HEK293 (cell line): ENCODE measurements at regions not wholly inside any gene's neighbourhood (a gene's known extent, or its start where the extent isn't known, plus 50 kb on each side); places are given as distances from the start of the nearest gene placed in this dataset.

Experiments
- CTCF ChIA-PET: fragments of 350-600 bp; formaldehyde crosslinking; extraction: SDS; loops from one replicate; lab custom pipeline; 2021; ENCODE audit warnings: antibody characterized with exemption; lab: Yijun Ruan, JAX
- POLR2A ChIA-PET: fragments of 300-600 bp; formaldehyde crosslinking; extraction: SDS; loops from one replicate; lab custom pipeline; 2020; ENCODE audit warnings: antibody characterized with exemption, inconsistent platforms; lab: Yijun Ruan, JAX
- H3K27ac ChIP-seq: fragments of 200-500 bp; sonication (Bioruptor generic); 2 replicates; pipeline ENCODE4 v1.5.1; 2014; ENCODE audit warnings: low read depth, low read length, control low read depth, inconsistent platforms; ENCODE audit errors: extremely low read depth
- H3K36me3 ChIP-seq, 2 experiments: fragments of 200-500 bp in 1 of 2; sonication (Bioruptor generic) in 1 of 2; 1 replicate in 1 of 2; 2 replicates in 1 of 2; pipeline ENCODE4 v1.5.1; 2014 to 2017; ENCODE audit warnings: inconsistent platforms in 2 of 2, low read length in 2 of 2; ENCODE audit not compliant: control insufficient read depth in 2 of 2, insufficient read depth in 1 of 2
- H3K4me1 ChIP-seq: fragments of 200-500 bp; sonication (Bioruptor generic); 2 replicates; pipeline ENCODE4 v1.5.1; 2014; ENCODE audit warnings: mild to moderate bottlenecking, low read length, inconsistent platforms; ENCODE audit not compliant: control insufficient read depth, insufficient read depth
- H3K4me3 ChIP-seq: 2 replicates; pipeline ENCODE4 v1.5.1; 2011; ENCODE audit warnings: low read depth, mild to moderate bottlenecking, control low read depth, low read length, moderate library complexity
- H3K9me3 ChIP-seq: fragments of 200-500 bp; sonication (Bioruptor generic); 2 replicates; pipeline ENCODE4 v1.5.1; 2014; ENCODE audit warnings: low read depth, low read length, inconsistent platforms; ENCODE audit not compliant: control insufficient read depth, insufficient read depth
- GFI1B ChIP-seq: fragments of 450-650 bp; formaldehyde crosslinking; IDR thresholded peaks from 2 replicates; pipeline ENCODE4 v1.5.1; 2016; ENCODE audit warnings: missing biosample characterization, missing genetic modification characterization
- GLIS1 ChIP-seq: fragments of 450-650 bp; formaldehyde crosslinking; IDR thresholded peaks from 2 replicates; pipeline ENCODE4 v1.5.1; 2016; ENCODE audit warnings: missing biosample characterization, missing genetic modification characterization
- SP3 ChIP-seq: fragments of 450-650 bp; formaldehyde crosslinking; IDR thresholded peaks from 2 replicates; pipeline ENCODE4 v1.5.1; 2016; ENCODE audit warnings: missing biosample characterization, missing genetic modification characterization
- ZBTB20 ChIP-seq: fragments of 450-650 bp; formaldehyde crosslinking; IDR thresholded peaks from 2 replicates; pipeline ENCODE4 v1.5.1; 2016; ENCODE audit warnings: missing biosample characterization, missing genetic modification characterization
- ZIC2 ChIP-seq: fragments of 450-650 bp; formaldehyde crosslinking; IDR thresholded peaks from 2 replicates; pipeline ENCODE4 v1.5.1; 2016; ENCODE audit warnings: missing biosample characterization, missing genetic modification characterization
- ZNF133 ChIP-seq: fragments of 450-650 bp; formaldehyde crosslinking; IDR thresholded peaks from 2 replicates; pipeline ENCODE4 v1.5.1; 2016; ENCODE audit warnings: missing biosample characterization, missing genetic modification characterization
- ZNF184 ChIP-seq: fragments of 450-650 bp; IDR thresholded peaks from 2 replicates; pipeline ENCODE4 v1.5.1; 2018; ENCODE audit warnings: missing biosample characterization, mild to moderate bottlenecking, missing genetic modification characterization
- ZNF211 ChIP-seq: fragments of 450-650 bp; formaldehyde crosslinking; IDR thresholded peaks from 2 replicates; pipeline ENCODE4 v1.5.1; 2016; ENCODE audit warnings: low read depth, missing biosample characterization, missing genetic modification characterization
- ZNF292 ChIP-seq: fragments of 450-650 bp; formaldehyde crosslinking; IDR thresholded peaks from 2 replicates; pipeline ENCODE4 v1.5.1; 2016; ENCODE audit warnings: low read depth, missing biosample characterization, missing genetic modification characterization, borderline replicate concordance
- ZNF623 ChIP-seq: fragments of 450-650 bp; formaldehyde crosslinking; IDR thresholded peaks from 2 replicates; pipeline ENCODE4 v1.5.1; 2016; ENCODE audit warnings: missing biosample characterization, missing genetic modification characterization
- ZNF768 ChIP-seq: fragments of 450-650 bp; formaldehyde crosslinking; IDR thresholded peaks from 2 replicates; pipeline ENCODE4 v1.5.1; 2018; ENCODE audit warnings: missing biosample characterization, mild to moderate bottlenecking, missing genetic modification characterization
- ZSCAN23 ChIP-seq: fragments of 450-650 bp; formaldehyde crosslinking; IDR thresholded peaks from 2 replicates; pipeline ENCODE4 v1.5.1; 2016; ENCODE audit warnings: missing biosample characterization, missing genetic modification characterization
- TF ChIP-seq, protein P1 (sequence below): fragments of 450-650 bp; formaldehyde crosslinking; IDR thresholded peaks from 2 replicates; pipeline ENCODE4 v1.5.1; 2016; ENCODE audit warnings: missing biosample characterization, missing genetic modification characterization
- TF ChIP-seq, protein P2 (sequence below): fragments of 450-650 bp; formaldehyde crosslinking; IDR thresholded peaks from 2 replicates; pipeline ENCODE4 v1.5.1; 2016; ENCODE audit warnings: missing biosample characterization, missing genetic modification characterization
- TF ChIP-seq, protein P3 (sequence below): fragments of 450-650 bp; formaldehyde crosslinking; IDR thresholded peaks from 2 replicates; pipeline ENCODE4 v1.5.1; 2016; ENCODE audit warnings: missing biosample characterization, missing genetic modification characterization, low read depth

DNA sequence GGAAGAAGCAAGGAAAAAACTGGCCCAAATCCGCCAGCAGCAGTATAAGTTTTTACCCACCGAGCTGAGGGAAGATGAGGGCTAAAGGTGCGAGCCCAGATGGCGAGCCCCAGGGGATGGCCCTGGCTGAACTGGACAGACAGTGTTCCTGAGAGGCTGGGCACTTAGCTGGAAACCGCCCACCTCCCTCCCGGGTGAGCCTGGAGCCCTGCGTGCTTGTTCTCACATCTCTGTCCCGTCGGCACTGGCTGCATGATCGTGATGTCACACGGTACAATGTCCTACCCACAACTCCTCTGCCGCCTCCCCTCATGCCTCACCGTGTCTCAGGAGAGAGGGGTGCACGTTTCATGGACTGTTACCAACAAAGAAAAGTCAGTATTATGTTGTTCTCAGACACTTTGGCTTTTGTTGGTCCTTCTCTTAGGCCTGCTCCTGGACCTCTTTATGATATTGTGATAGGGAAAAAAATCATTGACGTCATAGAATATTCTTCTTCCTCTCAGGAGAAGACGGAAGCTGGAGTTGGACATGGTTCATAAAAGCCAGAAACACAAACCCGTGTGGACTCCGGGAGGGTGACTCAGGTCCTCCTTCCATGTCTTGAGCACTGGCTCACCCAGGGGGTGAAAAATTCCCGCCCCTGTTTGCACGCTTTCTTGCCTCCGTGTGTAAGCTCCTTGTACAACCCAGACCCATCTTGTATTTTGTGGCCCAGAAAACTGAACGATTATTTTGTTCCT, 201.8 kb upstream of the TPM1 start:
- Histone ChIP-seq H3K36me3 (no peaks in the 10 kb centered on the region), H3K9me3 (no peaks in the 10 kb centered on the region), H3K4me1 (no peaks in the 10 kb centered on the region), H3K27ac (no peak overlapping the region)
- CTCF ChIA-PET = interaction anchor here (0.5 to 0.7 kb wide), 2 partner anchors 58 to 1220 kb away, joined by 3 to 4 read pairs; no protein-coding TSS in a partner anchor
- no peak for TF ChIP-seq ZNF211 (tag by site-specific recombination)
- TF ChIP-seq ZIC2 (tag by site-specific recombination) = no peak
- TF ChIP-seq ZNF133 (tag by site-specific recombination) = peak; percentile 86
- TF ChIP-seq, all 188 proteins: peak for 1
- POLR2A ChIA-PET = no interaction called here
- no peak overlapping the region for H3K4me3 ChIP-seq

DNA sequence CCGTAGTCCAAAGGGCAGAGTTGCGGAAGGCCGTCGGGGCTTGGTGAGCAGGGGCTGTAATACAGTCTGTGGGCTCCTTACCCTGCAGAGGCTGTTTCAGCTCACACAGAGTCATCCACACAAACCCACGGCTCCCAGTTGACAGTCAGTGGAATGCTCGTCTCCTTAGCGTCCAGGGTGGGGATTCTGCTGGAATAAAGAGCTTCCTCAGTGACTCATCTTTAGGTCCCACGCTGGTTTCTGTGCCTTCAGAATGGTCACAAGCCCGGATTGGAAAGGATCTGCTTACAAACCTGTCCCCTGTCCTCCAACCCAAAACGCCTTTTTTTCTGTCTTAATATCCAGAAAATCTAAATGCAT, 201.3 kb upstream of the TPM1 start:
- no peaks in the 10 kb centered on the region for H3K4me1 ChIP-seq
- CTCF ChIA-PET = interaction anchor here (0.5 kb wide), 1 partner anchor 1221 kb away, joined by 4 read pairs; no protein-coding TSS in a partner anchor
- no peak for TF ChIP-seq ZBTB20 (tag by site-specific recombination)
- TF ChIP-seq, all 188 proteins: peak for 0
- no peaks in the 10 kb centered on the region for H3K36me3 ChIP-seq
- H3K4me3 ChIP-seq = no peak overlapping the region
- H3K27ac ChIP-seq = no peak overlapping the region
- no peaks in the 10 kb centered on the region for H3K9me3 ChIP-seq
- POLR2A ChIA-PET = no interaction called here

DNA sequence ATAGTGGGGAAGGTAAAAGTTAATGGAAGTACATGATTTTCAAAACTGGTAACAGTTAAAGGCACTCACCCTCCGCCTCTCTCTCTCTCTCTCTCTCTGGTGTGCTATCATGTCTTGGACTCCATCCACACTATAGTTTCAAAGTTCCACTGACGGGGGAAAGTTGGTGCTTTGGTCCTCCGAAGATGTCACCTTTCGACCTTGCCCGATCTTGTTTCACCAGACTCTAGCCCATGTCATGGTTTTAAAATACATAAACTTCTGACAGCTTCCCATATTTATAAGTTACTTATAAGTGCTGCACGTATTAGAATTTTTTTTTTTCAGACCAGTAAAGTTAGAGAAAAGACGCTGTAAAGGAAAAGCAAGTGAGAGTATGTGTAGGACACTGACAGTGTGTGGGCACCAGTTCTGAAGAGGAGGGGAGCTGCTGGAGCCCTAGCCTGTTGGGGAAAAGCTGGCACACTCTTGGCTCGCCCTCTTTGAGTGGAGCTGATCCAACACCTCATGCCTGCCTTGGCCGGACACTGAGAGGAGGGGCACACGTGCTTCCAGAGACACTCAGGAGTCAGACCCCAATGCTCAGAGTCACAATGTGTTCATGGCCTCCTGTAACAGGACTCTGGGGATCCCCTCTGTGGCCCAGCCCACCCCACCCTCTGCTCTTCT, 200.5 kb upstream of the TPM1 start:
- TF ChIP-seq GFI1B = no peak
- TF ChIP-seq ZNF623 = no peak
- TF ChIP-seq ZSCAN23 (tag by site-specific recombination) = no peak
- TF ChIP-seq SP3 = no peak
- TF ChIP-seq, protein P1, sequence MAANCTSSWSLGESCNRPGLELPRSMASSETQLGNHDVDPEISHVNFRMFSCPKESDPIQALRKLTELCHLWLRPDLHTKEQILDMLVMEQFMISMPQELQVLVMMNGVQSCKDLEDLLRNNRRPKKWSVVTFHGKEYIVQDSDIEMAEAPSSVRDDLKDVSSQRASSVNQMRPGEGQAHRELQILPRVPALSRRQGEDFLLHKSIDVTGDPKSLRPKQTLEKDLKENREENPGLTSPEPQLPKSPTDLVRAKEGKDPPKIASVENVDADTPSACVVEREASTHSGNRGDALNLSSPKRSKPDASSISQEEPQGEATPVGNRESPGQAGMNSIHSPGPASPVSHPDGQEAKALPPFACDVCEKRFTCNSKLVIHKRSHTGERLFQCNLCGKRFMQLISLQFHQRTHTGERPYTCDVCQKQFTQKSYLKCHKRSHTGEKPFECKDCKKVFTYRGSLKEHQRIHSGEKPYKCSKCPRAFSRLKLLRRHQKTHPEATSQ (tag by site-specific recombination) = no peak
- TF ChIP-seq ZNF184 = no peak
- no peak for TF ChIP-seq ZNF292 (tag by site-specific recombination)
- TF ChIP-seq ZNF768 (tag by site-specific recombination) = no peak
- TF ChIP-seq, protein P2, sequence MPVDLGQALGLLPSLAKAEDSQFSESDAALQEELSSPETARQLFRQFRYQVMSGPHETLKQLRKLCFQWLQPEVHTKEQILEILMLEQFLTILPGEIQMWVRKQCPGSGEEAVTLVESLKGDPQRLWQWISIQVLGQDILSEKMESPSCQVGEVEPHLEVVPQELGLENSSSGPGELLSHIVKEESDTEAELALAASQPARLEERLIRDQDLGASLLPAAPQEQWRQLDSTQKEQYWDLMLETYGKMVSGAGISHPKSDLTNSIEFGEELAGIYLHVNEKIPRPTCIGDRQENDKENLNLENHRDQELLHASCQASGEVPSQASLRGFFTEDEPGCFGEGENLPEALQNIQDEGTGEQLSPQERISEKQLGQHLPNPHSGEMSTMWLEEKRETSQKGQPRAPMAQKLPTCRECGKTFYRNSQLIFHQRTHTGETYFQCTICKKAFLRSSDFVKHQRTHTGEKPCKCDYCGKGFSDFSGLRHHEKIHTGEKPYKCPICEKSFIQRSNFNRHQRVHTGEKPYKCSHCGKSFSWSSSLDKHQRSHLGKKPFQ (tag by site-specific recombination) = no peak
- no peak for TF ChIP-seq GLIS1 (tag by site-specific recombination)
- TF ChIP-seq, protein P3, sequence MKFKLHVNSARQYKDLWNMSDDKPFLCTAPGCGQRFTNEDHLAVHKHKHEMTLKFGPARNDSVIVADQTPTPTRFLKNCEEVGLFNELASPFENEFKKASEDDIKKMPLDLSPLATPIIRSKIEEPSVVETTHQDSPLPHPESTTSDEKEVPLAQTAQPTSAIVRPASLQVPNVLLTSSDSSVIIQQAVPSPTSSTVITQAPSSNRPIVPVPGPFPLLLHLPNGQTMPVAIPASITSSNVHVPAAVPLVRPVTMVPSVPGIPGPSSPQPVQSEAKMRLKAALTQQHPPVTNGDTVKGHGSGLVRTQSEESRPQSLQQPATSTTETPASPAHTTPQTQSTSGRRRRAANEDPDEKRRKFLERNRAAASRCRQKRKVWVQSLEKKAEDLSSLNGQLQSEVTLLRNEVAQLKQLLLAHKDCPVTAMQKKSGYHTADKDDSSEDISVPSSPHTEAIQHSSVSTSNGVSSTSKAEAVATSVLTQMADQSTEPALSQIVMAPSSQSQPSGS (tag by site-specific recombination) = no peak
- Histone ChIP-seq H3K9me3 (no peaks in the 10 kb centered on the region), H3K4me3 (no peak overlapping the region), H3K36me3 (no peaks in the 10 kb centered on the region), H3K27ac (no peak overlapping the region), H3K4me1 (no peaks in the 10 kb centered on the region)
- ChIA-PET POLR2A (no interaction called here), CTCF (interaction anchor here (0.6 kb wide), 1 partner anchor 15 kb away, joined by 3 read pairs; no protein-coding TSS in a partner anchor)
